Stomach (tissue), 8 donors: ENCODE measurements at regions not wholly inside any gene's neighbourhood (a gene's known extent, or its start where the extent isn't known, plus 50 kb on each side); places are given as distances from the start of the nearest gene placed in this dataset.

Experiments used
- DNase-seq, 2 donors: peaks; one replicate each; pipeline versions ENCODE4 v3.0.0 to v3.0.0-alpha.2; 2013 to 2019
- H3K27ac ChIP-seq, 5 donors: fragments of 200-600 bp in 4 of 5; sonication (generic) in 4 of 5; one replicate each; pipeline ENCODE4 v1.5.1; 2013 to 2019; ENCODE audit warnings: mild to moderate bottlenecking in 1 of 5, moderate library complexity in 1 of 5
- H3K27me3 ChIP-seq, 3 donors: fragments of 200-600 bp; sonication (generic); one replicate each; pipeline ENCODE4 v1.5.1; 2017 to 2019; ENCODE audit warnings: mixed run types in 1 of 3
- H3K36me3 ChIP-seq, 4 donors: fragments of 200-600 bp; sonication (generic); 1 replicate in 3 of 4; 2 replicates in 1 of 4; pipeline ENCODE4 v1.5.1; 2016 to 2019
- H3K4me1 ChIP-seq, 4 donors: fragments of 200-600 bp; sonication (generic); one replicate each; pipeline ENCODE4 v1.5.1; 2016 to 2019
- H3K4me3 ChIP-seq, 4 donors: fragments of 200-600 bp; sonication (generic) in 3 of 4; one replicate each; pipeline ENCODE4 v1.5.1; 2016 to 2019; ENCODE audit warnings: mild to moderate bottlenecking in 1 of 4
- H3K9me3 ChIP-seq, 4 donors: fragments of 200-600 bp; sonication (generic); one replicate each; pipeline ENCODE4 v1.5.1; 2016 to 2019
- EP300 ChIP-seq: sonication (generic); formaldehyde crosslinking; IDR thresholded peaks from one replicate; pipeline ENCODE4 v1.6.1; 2017; ENCODE audit warnings: antibody characterized with exemption
- POLR2A ChIP-seq, 4 donors: fragments of 450-650 bp; IDR thresholded peaks; one replicate each; pipeline ENCODE4 v1.6.1; 2016; ENCODE audit warnings: antibody characterized with exemption in 4 of 4, control low read depth in 2 of 4, mild to moderate bottlenecking in 1 of 4, moderate library complexity in 1 of 4
- POLR2AphosphoS5 ChIP-seq, 3 donors: sonication (generic); formaldehyde crosslinking; IDR thresholded peaks; one replicate each; pipeline ENCODE4 v1.6.1; 2016; ENCODE audit warnings: antibody characterized with exemption in 3 of 3
- WGBS, 5 donors: extraction: QIAGEN DNeasy Blood & Tissue Kit in 3 of 5; methylation state at CpG; one replicate each; pipeline versions ENCODE4 v1.1.5 to v1.1.7; 2013 to 2018; 5-methylcytosine and 5-hydroxymethylcytosine counted together
- intact Hi-C: fragments of 100-400 bp; cut with DNase I; formaldehyde crosslinking; loops from one replicate; pipeline ENCODE4 v1.15.1; 2023; ENCODE audit warnings: low total_unique reads
- TF ChIP-seq, protein P1 (sequence below), 7 experiments: fragments of 450-650 bp in 4 of 7; fragments of 200-600 bp in 3 of 7; sonication (generic) in 3 of 7; IDR thresholded peaks; one replicate each; pipeline ENCODE4 v1.5.1; 2016 to 2019; ENCODE audit warnings: antibody characterized with exemption in 7 of 7, control low read depth in 2 of 7, mild to moderate bottlenecking in 1 of 7
- donor health status: healthy with polysubstance abuse.
- donor health status: Bipolar disorder and iron deficiency.
- donor health status: healthy.

DNA sequence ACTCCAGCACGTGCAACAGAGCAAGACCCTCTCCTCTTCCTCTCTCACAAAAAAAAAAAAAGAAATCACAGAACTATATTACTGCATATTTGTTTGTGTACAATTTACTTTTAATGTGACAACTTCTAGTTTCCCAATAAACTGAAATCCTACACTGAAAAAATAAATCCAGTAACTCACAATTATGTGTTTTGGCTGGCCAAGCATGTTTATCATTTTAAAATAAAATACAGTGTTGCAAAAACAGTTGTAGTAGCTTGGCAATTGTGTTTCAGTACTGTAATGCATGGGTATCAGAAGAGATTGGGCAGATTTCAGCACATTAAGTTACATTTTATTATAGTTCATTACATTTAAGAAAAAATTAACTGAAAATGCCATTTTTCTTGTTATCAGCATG, 344.9 kb downstream of the ETS1 start:
- 68 to 94% (median 86%) methylated on average over 1 of the region's 1 CpG for WGBS, 5 donors

DNA sequence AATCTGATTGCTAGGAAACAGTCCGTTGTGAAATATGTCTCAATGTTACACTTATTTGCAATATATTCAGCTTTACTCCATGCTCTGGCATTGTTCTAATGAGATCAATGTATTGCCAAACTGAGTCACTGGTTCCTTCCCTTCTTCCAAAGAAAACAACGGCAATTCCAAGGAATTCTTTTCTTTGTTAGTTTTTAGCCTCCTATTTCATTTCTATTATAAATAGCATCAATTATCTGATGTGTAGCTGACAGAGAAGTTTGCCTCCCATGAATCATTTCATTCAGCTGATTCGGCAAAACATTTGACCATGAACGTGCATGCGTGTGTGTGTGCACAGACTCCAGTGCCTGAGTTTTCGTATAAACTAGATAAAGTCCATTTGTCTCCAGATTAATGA, 346.8 kb downstream of the ETS1 start:
- intact Hi-C loops = no loop called here
- peaks cover 0 to 8% (median 3%) of the 10 kb centered on the region in 4 donors for H3K4me1 ChIP-seq
- H3K36me3 ChIP-seq = no peaks in the 10 kb centered on the region
- no peak for TF ChIP-seq EP300
- no peaks in the 10 kb centered on the region for H3K27me3 ChIP-seq
- peak in 1 of 2 donors; percentile 41 for DNase-seq
- no peak overlapping the region for H3K4me3 ChIP-seq
- no peak overlapping the region for H3K27ac ChIP-seq
- no peaks in the 10 kb centered on the region for H3K9me3 ChIP-seq
- 15 to 35% (median 28%) methylated on average over 6 of the region's 6 CpGs for WGBS, 5 donors

More for the DNA sequence above, 344.9 kb downstream of the ETS1 start:
- no peaks in the 10 kb centered on the region for H3K36me3 ChIP-seq
- intact Hi-C loops = no loop called here
- H3K4me1 ChIP-seq = peaks cover 0 to 12% (median 4%) of the 10 kb centered on the region in 4 donors
- DNase-seq = no peak
- H3K27me3 ChIP-seq = no peaks in the 10 kb centered on the region
- no peak overlapping the region for H3K4me3 ChIP-seq
- TF ChIP-seq, protein P1, sequence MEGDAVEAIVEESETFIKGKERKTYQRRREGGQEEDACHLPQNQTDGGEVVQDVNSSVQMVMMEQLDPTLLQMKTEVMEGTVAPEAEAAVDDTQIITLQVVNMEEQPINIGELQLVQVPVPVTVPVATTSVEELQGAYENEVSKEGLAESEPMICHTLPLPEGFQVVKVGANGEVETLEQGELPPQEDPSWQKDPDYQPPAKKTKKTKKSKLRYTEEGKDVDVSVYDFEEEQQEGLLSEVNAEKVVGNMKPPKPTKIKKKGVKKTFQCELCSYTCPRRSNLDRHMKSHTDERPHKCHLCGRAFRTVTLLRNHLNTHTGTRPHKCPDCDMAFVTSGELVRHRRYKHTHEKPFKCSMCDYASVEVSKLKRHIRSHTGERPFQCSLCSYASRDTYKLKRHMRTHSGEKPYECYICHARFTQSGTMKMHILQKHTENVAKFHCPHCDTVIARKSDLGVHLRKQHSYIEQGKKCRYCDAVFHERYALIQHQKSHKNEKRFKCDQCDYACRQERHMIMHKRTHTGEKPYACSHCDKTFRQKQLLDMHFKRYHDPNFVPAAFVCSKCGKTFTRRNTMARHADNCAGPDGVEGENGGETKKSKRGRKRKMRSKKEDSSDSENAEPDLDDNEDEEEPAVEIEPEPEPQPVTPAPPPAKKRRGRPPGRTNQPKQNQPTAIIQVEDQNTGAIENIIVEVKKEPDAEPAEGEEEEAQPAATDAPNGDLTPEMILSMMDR (IDR thresholded peaks at IDR 0.05) = no peak
- no peak for TF ChIP-seq EP300
- no peak for TF ChIP-seq POLR2A (IDR thresholded peaks at IDR 0.05)
- TF ChIP-seq POLR2AphosphoS5 (IDR thresholded peaks at IDR 0.05) = no peak
- no peaks in the 10 kb centered on the region for H3K9me3 ChIP-seq
- H3K27ac ChIP-seq = no peak overlapping the region

DNA sequence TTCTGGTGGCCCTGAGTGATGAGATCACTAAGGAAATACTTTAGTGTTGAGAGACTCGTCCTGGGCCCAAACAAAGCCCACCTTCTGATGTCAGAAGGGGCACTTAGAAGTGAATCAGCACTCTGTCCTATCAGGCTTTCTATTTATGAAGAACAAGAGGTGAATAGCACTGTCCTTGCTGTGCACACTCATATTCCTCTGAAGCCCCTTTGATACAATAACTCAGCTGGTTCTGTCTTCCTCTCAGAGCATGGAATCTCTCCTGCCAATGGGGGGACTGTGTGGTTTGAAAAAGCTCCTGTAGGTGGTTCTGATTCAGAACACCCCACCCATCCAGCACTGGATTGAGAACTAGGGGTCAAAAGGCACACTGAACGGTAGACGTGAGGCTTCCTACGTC, 348.1 kb downstream of the ETS1 start:
- Histone ChIP-seq H3K27ac (no peak overlapping the region), H3K4me3 (no peak overlapping the region), H3K9me3 (no peaks in the 10 kb centered on the region), H3K4me1 (peaks cover 0 to 12% (median 4%) of the 10 kb centered on the region in 4 donors), H3K36me3 (no peaks in the 10 kb centered on the region), H3K27me3 (no peaks in the 10 kb centered on the region)
- DNase-seq = no peak
- intact Hi-C loops = no loop called here
- no peak for TF ChIP-seq EP300
- no peak for TF ChIP-seq POLR2AphosphoS5 (IDR thresholded peaks at IDR 0.05)
- TF ChIP-seq POLR2A (IDR thresholded peaks at IDR 0.05) = no peak
- TF ChIP-seq, protein P1 (IDR thresholded peaks at IDR 0.05) = no peak
- WGBS, 5 donors = 82 to 89% (median 87%) methylated on average over 4 of the region's 4 CpGs

DNA sequence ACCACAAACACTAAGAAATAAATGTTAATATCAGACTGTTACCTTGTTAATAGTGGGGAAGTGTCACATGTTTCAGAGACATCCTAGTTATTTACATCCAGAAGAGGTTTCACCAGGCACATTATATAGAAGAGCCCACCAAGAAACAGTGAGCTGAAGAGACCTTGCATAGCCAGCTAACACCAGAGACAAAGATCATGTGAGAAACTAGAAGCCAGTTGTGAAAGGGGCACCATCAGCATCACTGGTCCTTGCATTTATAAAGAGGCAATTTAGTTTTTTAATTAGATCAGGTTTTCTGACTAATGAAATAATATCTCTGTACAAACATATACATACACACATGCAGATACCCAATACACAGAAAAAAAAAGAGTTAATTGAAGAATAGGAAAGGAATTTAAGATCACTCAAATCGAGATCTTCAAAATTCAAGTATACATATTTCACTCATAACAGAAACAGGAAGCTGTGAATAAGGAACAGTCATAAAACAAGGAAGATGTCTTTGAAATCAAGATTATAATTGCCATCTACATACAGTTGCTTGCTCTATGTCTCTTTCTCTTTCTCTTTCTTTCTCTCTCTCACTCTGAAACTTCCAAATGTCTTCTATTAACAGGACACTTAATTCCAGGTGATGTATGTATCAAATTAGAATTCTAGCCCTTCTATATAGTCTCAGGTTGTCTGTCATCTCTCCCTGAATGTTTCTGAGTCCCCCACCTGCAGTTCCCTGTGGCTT, 348.7 kb downstream of the ETS1 start:
- TF ChIP-seq POLR2A (IDR thresholded peaks at IDR 0.05) (no peak), EP300 (no peak), POLR2AphosphoS5 (IDR thresholded peaks at IDR 0.05) (no peak)
- TF ChIP-seq, protein P1 (IDR thresholded peaks at IDR 0.05) = no peak
- no peak overlapping the region for H3K27ac ChIP-seq
- no peak for DNase-seq
- no peak overlapping the region for H3K4me3 ChIP-seq
- no peaks in the 10 kb centered on the region for H3K27me3 ChIP-seq
- intact Hi-C loops = no loop called here
- H3K9me3 ChIP-seq = no peaks in the 10 kb centered on the region
- peaks cover 0 to 12% (median 4%) of the 10 kb centered on the region in 4 donors for H3K4me1 ChIP-seq
- 52 to 75% (median 61%) methylated on average over 1 of the region's 1 CpG for WGBS, 5 donors
- no peaks in the 10 kb centered on the region for H3K36me3 ChIP-seq
